HG02885 (cell line): ENCODE measurements at regions not wholly inside any gene's neighbourhood (a gene's known extent, or its start where the extent isn't known, plus 50 kb on each side); places are given as distances from the start of the nearest gene placed in this dataset.

ENCODE experiments used
- ATAC-seq: cut with Tn5 transposase; IDR thresholded peaks from one replicate; pipeline ENCODE4 v1.9.1; 2021; ENCODE audit warnings: mild to moderate bottlenecking; ENCODE audit not compliant: unreplicated experiment, poor library complexity

- no peak for ATAC-seq
Measured at GRCh38 chr21:30986965-30987364, 51.3 kb downstream of the KRTAP19-8 start.

GRCh38 chr21:30984889-30985288 lies 53.4 kb downstream of the KRTAP19-8 start:
- no peak for ATAC-seq

- ATAC-seq: peak; percentile 74
Measured at GRCh38 chr21:30981403-30981802, 56.9 kb downstream of the KRTAP19-8 start.

- peak; percentile 55 for ATAC-seq
Measured at GRCh38 chr21:30979054-30979453, 59.2 kb downstream of the KRTAP19-8 start.

GRCh38 chr21:30964283-30964682 lies 74.0 kb downstream of the KRTAP19-8 start:
- ATAC-seq: no peak

GRCh38 chr21:30963502-30963901 lies 74.8 kb downstream of the KRTAP19-8 start:
- no peak for ATAC-seq

GRCh38 chr21:30962013-30962412 lies 76.3 kb downstream of the KRTAP19-8 start:
- peak; percentile 56 for ATAC-seq

- no peak for ATAC-seq
Measured at GRCh38 chr21:30958741-30959140, 77.4 kb upstream of the KRTAP11-1 start.

GRCh38 chr21:30957010-30957409 lies 75.6 kb upstream of the KRTAP11-1 start:
- no peak for ATAC-seq

GRCh38 chr21:30953605-30954004 lies 72.2 kb upstream of the KRTAP11-1 start:
- no peak for ATAC-seq

GRCh38 chr21:30947141-30947540 lies 65.8 kb upstream of the KRTAP11-1 start:
- no peak for ATAC-seq

GRCh38 chr21:30943920-30944319 lies 62.5 kb upstream of the KRTAP11-1 start:
- no peak for ATAC-seq

- no peak for ATAC-seq
Measured at GRCh38 chr21:30943243-30943642, 61.9 kb upstream of the KRTAP11-1 start.

GRCh38 chr21:30942192-30942591 lies 60.8 kb upstream of the KRTAP11-1 start:
- no peak for ATAC-seq

- no peak for ATAC-seq
Measured at GRCh38 chr21:30936207-30936606, 54.8 kb upstream of the KRTAP11-1 start.

GRCh38 chr21:30935889-30936168 lies 54.4 kb upstream of the KRTAP11-1 start:
- no peak for ATAC-seq

- no peak for ATAC-seq
Measured at GRCh38 chr21:30935121-30935888, 53.9 kb upstream of the KRTAP11-1 start.

- no peak for ATAC-seq
Measured at GRCh38 chr21:30932686-30933085, 51.3 kb upstream of the KRTAP11-1 start.
